Fibroblast of lung (primary cell): ENCODE measurements at regions not wholly inside any gene's neighbourhood (a gene's known extent, or its start where the extent isn't known, plus 50 kb on each side); places are given as distances from the start of the nearest gene placed in this dataset.

Source experiments
- EZH2 ChIP-seq: IDR thresholded peaks from 2 replicates; pipeline ENCODE4 v1.5.1; 2012; ENCODE audit warnings: low read length, control low read depth, mild to moderate bottlenecking; ENCODE audit errors: missing control alignments
- TF ChIP-seq, protein P1 (sequence below), 2 donors: IDR thresholded peaks in 1 of 2; conservative IDR thresholded peaks in 1 of 2; 1 replicate in 1 of 2; 2 replicates in 1 of 2; pipeline ENCODE4 v1.5.1; 2011 to 2012; ENCODE audit warnings: low read length in 2 of 2, control low read depth in 1 of 2, inconsistent platforms in 1 of 2, low read depth in 1 of 2, mild to moderate bottlenecking in 1 of 2

- TF ChIP-seq, protein P1, sequence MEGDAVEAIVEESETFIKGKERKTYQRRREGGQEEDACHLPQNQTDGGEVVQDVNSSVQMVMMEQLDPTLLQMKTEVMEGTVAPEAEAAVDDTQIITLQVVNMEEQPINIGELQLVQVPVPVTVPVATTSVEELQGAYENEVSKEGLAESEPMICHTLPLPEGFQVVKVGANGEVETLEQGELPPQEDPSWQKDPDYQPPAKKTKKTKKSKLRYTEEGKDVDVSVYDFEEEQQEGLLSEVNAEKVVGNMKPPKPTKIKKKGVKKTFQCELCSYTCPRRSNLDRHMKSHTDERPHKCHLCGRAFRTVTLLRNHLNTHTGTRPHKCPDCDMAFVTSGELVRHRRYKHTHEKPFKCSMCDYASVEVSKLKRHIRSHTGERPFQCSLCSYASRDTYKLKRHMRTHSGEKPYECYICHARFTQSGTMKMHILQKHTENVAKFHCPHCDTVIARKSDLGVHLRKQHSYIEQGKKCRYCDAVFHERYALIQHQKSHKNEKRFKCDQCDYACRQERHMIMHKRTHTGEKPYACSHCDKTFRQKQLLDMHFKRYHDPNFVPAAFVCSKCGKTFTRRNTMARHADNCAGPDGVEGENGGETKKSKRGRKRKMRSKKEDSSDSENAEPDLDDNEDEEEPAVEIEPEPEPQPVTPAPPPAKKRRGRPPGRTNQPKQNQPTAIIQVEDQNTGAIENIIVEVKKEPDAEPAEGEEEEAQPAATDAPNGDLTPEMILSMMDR (conservative IDR thresholded peaks at IDR 0.05 in 1 of 2, IDR thresholded peaks at IDR 0.05 in 1 of 2; ENCODE audit: low read depth in 1 of 2, low read length in 2 of 2): no peak
- no peak for TF ChIP-seq EZH2
Observed at GRCh38 chr17:71464241-71464640, 656.6 kb upstream of the SOX9 start.
